HUDEP-2 (cell line): ENCODE measurements at regions not wholly inside any gene's neighbourhood (a gene's known extent, or its start where the extent isn't known, plus 50 kb on each side); places are given as distances from the start of the nearest gene placed in this dataset.

ENCODE experiments used
- DNase-seq, 76 experiments: peaks; one replicate each; lab custom pipeline; 2025; ENCODE audit not compliant: unreplicated experiment in 76 of 76; lab: John Stamatoyannopoulos, UW

DNA sequence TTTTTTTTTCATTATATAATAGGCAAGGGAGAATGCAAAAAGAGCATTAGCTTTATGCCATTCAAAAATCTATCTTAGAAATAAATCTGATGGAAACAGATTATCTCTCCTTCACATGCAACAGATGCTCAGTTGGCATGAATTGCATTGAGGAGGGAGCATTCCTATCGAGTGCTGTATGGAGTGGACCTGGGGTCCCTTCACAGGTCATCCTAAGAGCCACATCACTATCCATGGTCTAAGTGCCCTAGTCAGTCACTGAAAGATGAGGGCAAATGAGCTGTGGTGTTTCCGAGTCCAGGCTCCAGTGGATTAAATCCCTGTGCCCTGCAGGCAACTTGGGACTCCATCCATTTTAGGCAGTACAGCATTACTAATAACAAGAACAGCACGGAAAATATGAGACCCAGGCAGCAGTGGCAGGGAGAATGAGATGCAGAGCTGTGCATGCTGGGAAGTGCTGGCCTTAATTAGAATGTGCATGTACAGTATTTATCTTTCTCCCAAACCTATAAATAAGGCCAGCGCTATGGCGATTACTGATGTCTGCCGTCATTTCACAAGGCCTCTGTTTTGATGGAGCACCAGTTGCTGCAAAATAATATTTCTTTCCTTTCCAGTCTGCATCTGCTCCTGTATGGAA is 512.3 kb upstream of the PLXNA2 start:
- no peak for DNase-seq

GRCh38 chr1:208757846-208758245 is 513.7 kb upstream of the PLXNA2 start:
- DNase-seq, result no peak

- DNase-seq, result no peak
These were observed 515.1 kb upstream of the PLXNA2 start for GRCh38 chr1:208759255-208759654.

DNA sequence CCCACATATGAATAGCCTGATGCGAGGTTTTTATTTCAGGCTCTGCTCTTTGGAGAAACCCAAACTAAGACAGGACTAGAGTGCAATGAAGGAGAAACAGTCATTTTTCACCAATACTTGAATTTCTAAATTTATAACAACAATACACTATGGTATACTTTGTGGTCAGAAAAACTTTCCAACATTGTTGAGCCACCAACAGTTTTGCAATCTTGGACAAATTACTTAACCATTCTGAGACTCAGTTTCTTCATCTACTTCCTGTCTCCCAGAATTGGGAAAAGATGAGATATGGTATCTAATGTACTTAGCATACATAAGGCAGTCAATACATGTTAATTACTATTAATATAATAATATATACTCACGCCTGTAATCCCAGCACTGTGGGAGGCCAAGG is 519.8 kb upstream of the PLXNA2 start:
- DNase-seq, result no peak

GRCh38 chr1:208766832-208767231 is 522.6 kb upstream of the PLXNA2 start:
- DNase-seq, result no peak

- no peak for DNase-seq
These were observed 523.6 kb upstream of the PLXNA2 start for GRCh38 chr1:208767816-208768215.

- no peak for DNase-seq
These were observed 528.7 kb upstream of the PLXNA2 start for GRCh38 chr1:208772891-208773290.

DNA sequence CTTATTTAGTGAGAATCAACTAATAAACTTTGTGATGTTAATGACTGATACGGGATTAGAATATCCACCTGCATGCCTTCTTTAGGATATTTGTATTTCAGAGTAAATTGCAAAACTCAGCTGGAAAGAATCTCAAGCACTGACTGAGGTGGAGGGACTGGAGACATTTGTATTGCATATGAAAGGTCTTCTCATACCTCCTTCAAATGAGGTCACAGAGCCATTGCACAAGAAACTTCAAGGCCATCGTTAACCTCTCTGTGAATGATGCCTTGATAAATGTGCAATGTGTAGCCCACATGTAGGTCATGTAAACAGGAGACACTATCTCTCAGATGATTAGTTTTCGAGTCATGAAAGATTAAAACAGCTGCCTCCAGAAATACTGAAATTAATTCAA is 531.7 kb upstream of the PLXNA2 start:
- no peak for DNase-seq

- no peak for DNase-seq
These were observed 534.2 kb upstream of the PLXNA2 start for GRCh38 chr1:208778417-208778816.

DNA sequence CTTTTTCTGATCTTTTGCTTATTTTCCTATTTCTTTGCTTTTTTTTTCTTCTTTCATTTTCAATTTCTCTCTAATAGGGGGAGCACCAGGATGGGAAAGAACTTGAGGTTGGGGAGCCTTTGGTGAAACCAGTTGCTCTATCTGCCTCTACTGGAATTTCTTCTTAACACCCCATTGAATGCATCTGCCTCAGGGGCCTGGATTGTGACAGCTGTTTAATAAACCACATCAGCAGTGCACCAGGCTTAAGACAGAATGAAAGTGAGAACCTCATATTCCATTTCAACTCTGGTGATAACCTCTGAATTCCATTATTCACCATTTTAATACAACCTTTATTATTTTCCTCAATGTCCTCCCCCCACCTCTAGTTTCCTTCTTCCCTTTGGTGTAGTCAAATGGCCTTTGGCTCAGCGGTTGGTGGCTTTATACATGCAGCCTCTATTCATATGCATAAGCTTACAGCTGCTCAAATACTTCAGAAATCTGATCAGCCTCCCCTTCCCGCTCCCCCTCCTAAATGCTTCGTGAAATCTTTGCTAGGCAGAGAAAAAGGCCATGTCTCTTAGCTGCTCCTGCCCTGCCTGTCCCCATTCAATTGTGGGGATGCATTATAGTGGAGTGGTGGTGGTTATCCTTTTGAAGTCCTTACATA is 537.3 kb upstream of the PLXNA2 start:
- DNase-seq, result no peak

DNA sequence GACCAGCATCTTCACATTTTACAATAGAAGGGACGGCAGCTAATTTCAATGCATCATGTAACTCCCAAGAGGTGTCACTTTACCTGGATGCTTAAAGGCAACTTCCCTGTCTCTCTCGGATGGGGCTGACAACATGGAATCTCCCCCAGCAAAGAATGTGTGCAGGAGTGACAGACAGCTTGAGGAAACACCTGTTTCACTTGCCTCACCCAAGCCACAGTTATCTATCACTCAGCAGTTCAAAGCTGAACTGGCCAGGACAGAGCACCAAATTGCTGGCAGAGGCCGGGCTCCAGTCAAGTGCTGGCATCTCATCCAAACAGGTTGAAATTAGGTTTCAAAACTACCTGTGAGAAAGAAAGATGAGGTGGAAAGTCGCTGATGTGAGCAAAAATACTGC is 538.0 kb upstream of the PLXNA2 start:
- no peak for DNase-seq

DNA sequence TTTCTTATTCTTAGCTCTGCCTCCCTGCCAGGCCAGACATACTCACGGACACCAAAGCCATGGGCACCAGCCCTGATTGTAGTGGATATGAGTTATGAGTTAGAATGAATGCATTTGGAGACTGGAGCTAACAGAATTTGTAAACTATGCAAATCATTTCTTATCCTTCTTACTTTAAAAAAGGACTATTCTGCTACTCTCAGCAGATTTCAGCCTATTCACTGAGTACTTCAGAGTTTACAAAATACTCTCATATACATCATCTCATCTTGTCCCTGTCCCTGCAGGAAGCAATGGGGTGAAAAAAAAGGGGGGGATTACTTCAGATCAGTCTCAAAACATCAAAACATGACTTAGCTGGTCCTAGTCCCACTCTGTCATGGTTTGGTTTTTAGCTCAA is 541.4 kb upstream of the PLXNA2 start:
- no peak for DNase-seq

GRCh38 chr1:208787219-208787618 is 543.0 kb upstream of the PLXNA2 start:
- DNase-seq, result no peak

- no peak for DNase-seq
These were observed 543.9 kb upstream of the PLXNA2 start for GRCh38 chr1:208788013-208788540.

- DNase-seq, result no peak
These were observed 547.3 kb upstream of the PLXNA2 start for GRCh38 chr1:208791456-208791855.

DNA sequence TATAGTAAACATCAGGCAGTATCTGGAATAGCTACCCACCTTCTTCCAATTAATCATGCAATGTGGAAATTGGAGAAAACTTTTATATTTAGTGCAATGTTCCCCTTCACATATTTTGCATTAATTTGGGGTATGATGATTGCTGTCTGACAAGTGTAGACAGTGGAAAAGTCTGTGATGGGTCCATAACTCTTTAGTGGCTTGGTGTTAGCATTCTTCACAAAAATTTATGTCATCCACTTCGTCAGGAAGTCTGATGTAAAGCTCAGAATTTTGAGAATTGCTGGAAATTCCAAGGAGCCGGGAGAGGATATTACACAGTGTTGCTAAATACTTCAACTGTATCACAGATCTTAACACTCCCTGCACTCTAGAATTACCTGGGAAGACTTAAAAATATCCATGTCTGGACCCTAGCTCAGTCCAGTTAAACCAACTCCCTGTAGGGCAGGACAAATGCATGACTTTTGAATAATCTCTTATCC is 549.7 kb upstream of the PLXNA2 start:
- no peak for DNase-seq

DNA sequence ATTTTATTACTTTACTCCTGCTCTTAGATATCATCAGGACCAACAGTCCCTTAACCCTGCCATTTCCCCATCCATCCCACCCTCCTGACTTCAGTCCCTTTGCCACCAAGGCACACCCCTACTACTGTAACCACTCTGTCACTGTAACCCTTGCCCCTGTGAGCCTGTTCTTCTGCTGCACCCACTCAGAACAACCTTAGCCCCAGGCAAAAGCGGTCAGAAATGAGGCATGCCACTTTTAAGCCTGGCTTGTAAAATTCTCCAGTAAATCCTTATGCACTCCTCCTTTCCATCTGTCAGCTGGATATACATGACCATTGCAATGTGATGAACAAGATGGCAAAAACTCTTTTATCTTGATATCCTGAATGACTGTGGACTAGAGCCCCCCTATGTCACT is 555.0 kb upstream of the PLXNA2 start:
- no peak for DNase-seq

GRCh38 chr1:208803011-208803811 is 559.0 kb upstream of the PLXNA2 start:
- DNase-seq, result no peak

GRCh38 chr1:208807446-208808127 is 563.4 kb upstream of the PLXNA2 start:
- DNase-seq, result no peak

GRCh38 chr1:208808301-208808700 is 564.1 kb upstream of the PLXNA2 start:
- no peak for DNase-seq

DNA sequence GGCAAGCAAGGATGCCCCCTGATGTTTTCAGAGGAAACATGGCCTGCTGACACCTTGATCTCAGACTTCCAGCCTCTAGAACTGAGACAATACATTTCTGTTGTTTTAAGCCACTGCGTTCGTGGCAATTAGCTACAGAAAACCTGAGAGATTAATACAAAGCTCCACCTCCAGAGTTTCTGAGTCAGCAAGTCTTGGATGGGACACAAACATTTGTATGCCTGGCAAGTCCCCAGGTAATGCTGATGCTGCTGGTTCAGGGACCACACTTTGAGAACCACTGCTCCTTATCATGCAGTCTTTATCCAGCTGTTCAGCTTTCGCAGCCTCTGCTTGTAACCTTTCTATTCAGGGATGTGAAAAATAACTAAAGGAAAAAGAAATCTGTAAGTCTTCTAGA is 565.7 kb upstream of the PLXNA2 start:
- no peak for DNase-seq
